Loucy (cell line): ENCODE measurements at regions not wholly inside any gene's neighbourhood (a gene's known extent, or its start where the extent isn't known, plus 50 kb on each side); places are given as distances from the start of the nearest gene placed in this dataset.

Experiments used
- EZH2phosphoT487 ChIP-seq: fragments of 200-600 bp; IDR thresholded peaks from 2 replicates; pipeline ENCODE4 v1.6.1; 2018; ENCODE audit warnings: antibody characterized with exemption, mild to moderate bottlenecking, moderate library complexity, borderline replicate concordance
- TF ChIP-seq, protein P1 (sequence below): fragments of 200-600 bp; sonication (generic); conservative IDR thresholded peaks from 2 replicates; pipeline ENCODE4 v1.5.1; 2014; ENCODE audit warnings: mild to moderate bottlenecking, antibody characterized with exemption, low read length

GRCh38 chr5:93654676-93655075, 71.7 kb downstream of the NR2F1 start:
- TF ChIP-seq, protein P1, sequence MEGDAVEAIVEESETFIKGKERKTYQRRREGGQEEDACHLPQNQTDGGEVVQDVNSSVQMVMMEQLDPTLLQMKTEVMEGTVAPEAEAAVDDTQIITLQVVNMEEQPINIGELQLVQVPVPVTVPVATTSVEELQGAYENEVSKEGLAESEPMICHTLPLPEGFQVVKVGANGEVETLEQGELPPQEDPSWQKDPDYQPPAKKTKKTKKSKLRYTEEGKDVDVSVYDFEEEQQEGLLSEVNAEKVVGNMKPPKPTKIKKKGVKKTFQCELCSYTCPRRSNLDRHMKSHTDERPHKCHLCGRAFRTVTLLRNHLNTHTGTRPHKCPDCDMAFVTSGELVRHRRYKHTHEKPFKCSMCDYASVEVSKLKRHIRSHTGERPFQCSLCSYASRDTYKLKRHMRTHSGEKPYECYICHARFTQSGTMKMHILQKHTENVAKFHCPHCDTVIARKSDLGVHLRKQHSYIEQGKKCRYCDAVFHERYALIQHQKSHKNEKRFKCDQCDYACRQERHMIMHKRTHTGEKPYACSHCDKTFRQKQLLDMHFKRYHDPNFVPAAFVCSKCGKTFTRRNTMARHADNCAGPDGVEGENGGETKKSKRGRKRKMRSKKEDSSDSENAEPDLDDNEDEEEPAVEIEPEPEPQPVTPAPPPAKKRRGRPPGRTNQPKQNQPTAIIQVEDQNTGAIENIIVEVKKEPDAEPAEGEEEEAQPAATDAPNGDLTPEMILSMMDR: no peak
- no peak for TF ChIP-seq EZH2phosphoT487
